Panc1 (cell line): ENCODE measurements at regions not wholly inside any gene's neighbourhood (a gene's known extent, or its start where the extent isn't known, plus 50 kb on each side); places are given as distances from the start of the nearest gene placed in this dataset.

Source experiments
- ATAC-seq: fragments of 200-7000 bp; cut with Tn5 transposase; 2 replicates; pipeline ENCODE4 v1.9.1; 2020; ENCODE audit warnings: mild to moderate bottlenecking, moderate library complexity
- BruUV-seq: library from RNA; stranded (reverse); fragments of 400-500 nt; replicated peaks from 2 replicates; lab custom pipeline; 2021; lab: Mats Ljungman, UMichigan
- CTCF ChIA-PET: fragments of 300-600 bp; sonication (Branson Sonifier 250); formaldehyde crosslinking; loops from one replicate; lab custom pipeline; 2022; ENCODE audit warnings: antibody characterized with exemption; lab: Charles Lee
- POLR2A ChIA-PET: fragments of 300-600 bp; sonication (Branson Sonifier 250); formaldehyde crosslinking; loops from one replicate; lab custom pipeline; 2022; ENCODE audit warnings: antibody characterized with exemption; lab: Charles Lee
- DNase-seq: peaks from one replicate; pipeline ENCODE4 v3.0.0-alpha.2; 2010; ENCODE audit warnings: low read depth, low spot score
- H3K27ac ChIP-seq: 2 replicates; pipeline ENCODE4 v1.5.1; 2011; ENCODE audit warnings: mild to moderate bottlenecking, low read length, inconsistent platforms
- H3K27me3 ChIP-seq: fragments of 200-500 bp; sonication (Bioruptor generic); 2 replicates; pipeline ENCODE4 v1.6.0; 2014; ENCODE audit warnings: low read length, inconsistent platforms; ENCODE audit not compliant: control insufficient read depth, insufficient read depth
- H3K36me3 ChIP-seq: fragments of 200-500 bp; sonication (Bioruptor generic); 2 replicates; pipeline ENCODE4 v1.5.1; 2014; ENCODE audit warnings: inconsistent platforms, mild to moderate bottlenecking, low read length, moderate library complexity; ENCODE audit not compliant: control insufficient read depth, insufficient read depth
- H3K4me1 ChIP-seq: 2 replicates; pipeline ENCODE4 v1.5.1; 2011; ENCODE audit warnings: inconsistent platforms, mild to moderate bottlenecking, low read length, moderate library complexity; ENCODE audit not compliant: control insufficient read depth, insufficient read depth
- H3K4me3 ChIP-seq, 2 experiments: 2 replicates each; pipeline ENCODE4 v1.5.1; 2011 to 2012; ENCODE audit warnings: low read depth in 2 of 2, low read length in 2 of 2, mild to moderate bottlenecking in 2 of 2, inconsistent platforms in 1 of 2, moderate library complexity in 1 of 2
- H3K9me3 ChIP-seq: fragments of 200-500 bp; sonication (Bioruptor generic); 2 replicates; pipeline ENCODE4 v1.5.1; 2014; ENCODE audit warnings: low read depth, mild to moderate bottlenecking, inconsistent platforms, low read length, moderate library complexity; ENCODE audit not compliant: control insufficient read depth, insufficient read depth
- POLR2AphosphoS5 ChIP-seq: IDR thresholded peaks from 2 replicates; pipeline ENCODE4 v1.6.1; 2012; ENCODE audit warnings: mild to moderate bottlenecking, low read depth, low read length, moderate library complexity
- SIN3A ChIP-seq: IDR thresholded peaks from 2 replicates; pipeline ENCODE4 v1.6.1; 2012; ENCODE audit warnings: low read depth, mild to moderate bottlenecking, low read length, moderate library complexity, borderline replicate concordance; ENCODE audit not compliant: insufficient read depth
- TCF7L2 ChIP-seq: IDR thresholded peaks from 2 replicates; pipeline ENCODE4 v1.6.1; 2011; ENCODE audit warnings: mild to moderate bottlenecking, low read depth, low read length, inconsistent platforms
- in situ Hi-C: cut with HindIII; loops from 2 replicates; pipeline ENCODE4 v1.10.0; 2016; ENCODE audit warnings: low sequenced_read_pairs, low pct_unique_long_range_greater_than_20kb
- intact Hi-C: fragments of 100-400 bp; cut with micrococcal nuclease; formaldehyde crosslinking; loops from one replicate; pipeline ENCODE4 v1.10.0; 2022; ENCODE audit not compliant: unreplicated experiment
- TF ChIP-seq, protein P1 (sequence below): fragments of 450-650 bp; IDR thresholded peaks from 2 replicates; pipeline ENCODE4 v1.5.1; 2017; ENCODE audit warnings: mild to moderate bottlenecking
- TF ChIP-seq, protein P2 (sequence below), 2 experiments: IDR thresholded peaks; 2 replicates each; pipeline ENCODE4 v1.6.1; 2011 to 2012; ENCODE audit warnings: low read depth in 2 of 2, control low read depth in 1 of 2, low read length in 1 of 2, mild to moderate bottlenecking in 1 of 2, moderate library complexity in 1 of 2; ENCODE audit not compliant: insufficient read depth in 1 of 2

GRCh38 chr4:129359461-129359860 lies 263.5 kb downstream of the C4orf33 start:
- H3K27ac ChIP-seq, result no peak overlapping the region
- H3K4me3 ChIP-seq, result no peak overlapping the region
- no peaks in the 10 kb centered on the region for H3K4me1 ChIP-seq
- no TSS peak for BruUV-seq
- POLR2A ChIA-PET, result no interaction called here
- H3K27me3 ChIP-seq, result no peaks in the 10 kb centered on the region
- DNase-seq (no peak), ATAC-seq (no peak)
- in situ Hi-C loops, result no loop called here
- H3K9me3 ChIP-seq, result no peaks in the 10 kb centered on the region
- CTCF ChIA-PET, result no interaction called here
- TF ChIP-seq, protein P1, sequence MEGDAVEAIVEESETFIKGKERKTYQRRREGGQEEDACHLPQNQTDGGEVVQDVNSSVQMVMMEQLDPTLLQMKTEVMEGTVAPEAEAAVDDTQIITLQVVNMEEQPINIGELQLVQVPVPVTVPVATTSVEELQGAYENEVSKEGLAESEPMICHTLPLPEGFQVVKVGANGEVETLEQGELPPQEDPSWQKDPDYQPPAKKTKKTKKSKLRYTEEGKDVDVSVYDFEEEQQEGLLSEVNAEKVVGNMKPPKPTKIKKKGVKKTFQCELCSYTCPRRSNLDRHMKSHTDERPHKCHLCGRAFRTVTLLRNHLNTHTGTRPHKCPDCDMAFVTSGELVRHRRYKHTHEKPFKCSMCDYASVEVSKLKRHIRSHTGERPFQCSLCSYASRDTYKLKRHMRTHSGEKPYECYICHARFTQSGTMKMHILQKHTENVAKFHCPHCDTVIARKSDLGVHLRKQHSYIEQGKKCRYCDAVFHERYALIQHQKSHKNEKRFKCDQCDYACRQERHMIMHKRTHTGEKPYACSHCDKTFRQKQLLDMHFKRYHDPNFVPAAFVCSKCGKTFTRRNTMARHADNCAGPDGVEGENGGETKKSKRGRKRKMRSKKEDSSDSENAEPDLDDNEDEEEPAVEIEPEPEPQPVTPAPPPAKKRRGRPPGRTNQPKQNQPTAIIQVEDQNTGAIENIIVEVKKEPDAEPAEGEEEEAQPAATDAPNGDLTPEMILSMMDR, result no peak
- TF ChIP-seq POLR2AphosphoS5 (no peak), SIN3A (no peak), TCF7L2 (no peak)
- TF ChIP-seq, protein P2, sequence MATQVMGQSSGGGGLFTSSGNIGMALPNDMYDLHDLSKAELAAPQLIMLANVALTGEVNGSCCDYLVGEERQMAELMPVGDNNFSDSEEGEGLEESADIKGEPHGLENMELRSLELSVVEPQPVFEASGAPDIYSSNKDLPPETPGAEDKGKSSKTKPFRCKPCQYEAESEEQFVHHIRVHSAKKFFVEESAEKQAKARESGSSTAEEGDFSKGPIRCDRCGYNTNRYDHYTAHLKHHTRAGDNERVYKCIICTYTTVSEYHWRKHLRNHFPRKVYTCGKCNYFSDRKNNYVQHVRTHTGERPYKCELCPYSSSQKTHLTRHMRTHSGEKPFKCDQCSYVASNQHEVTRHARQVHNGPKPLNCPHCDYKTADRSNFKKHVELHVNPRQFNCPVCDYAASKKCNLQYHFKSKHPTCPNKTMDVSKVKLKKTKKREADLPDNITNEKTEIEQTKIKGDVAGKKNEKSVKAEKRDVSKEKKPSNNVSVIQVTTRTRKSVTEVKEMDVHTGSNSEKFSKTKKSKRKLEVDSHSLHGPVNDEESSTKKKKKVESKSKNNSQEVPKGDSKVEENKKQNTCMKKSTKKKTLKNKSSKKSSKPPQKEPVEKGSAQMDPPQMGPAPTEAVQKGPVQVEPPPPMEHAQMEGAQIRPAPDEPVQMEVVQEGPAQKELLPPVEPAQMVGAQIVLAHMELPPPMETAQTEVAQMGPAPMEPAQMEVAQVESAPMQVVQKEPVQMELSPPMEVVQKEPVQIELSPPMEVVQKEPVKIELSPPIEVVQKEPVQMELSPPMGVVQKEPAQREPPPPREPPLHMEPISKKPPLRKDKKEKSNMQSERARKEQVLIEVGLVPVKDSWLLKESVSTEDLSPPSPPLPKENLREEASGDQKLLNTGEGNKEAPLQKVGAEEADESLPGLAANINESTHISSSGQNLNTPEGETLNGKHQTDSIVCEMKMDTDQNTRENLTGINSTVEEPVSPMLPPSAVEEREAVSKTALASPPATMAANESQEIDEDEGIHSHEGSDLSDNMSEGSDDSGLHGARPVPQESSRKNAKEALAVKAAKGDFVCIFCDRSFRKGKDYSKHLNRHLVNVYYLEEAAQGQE (IDR thresholded peaks at IDR 0.05; ENCODE audit: insufficient read depth in 1 of 2, low read depth in 2 of 2, low read length in 1 of 2), result no peak
- intact Hi-C loops, result no loop called here
- no peaks in the 10 kb centered on the region for H3K36me3 ChIP-seq

GRCh38 chr4:129362691-129363274 lies 266.8 kb downstream of the C4orf33 start:
- intact Hi-C loops (loop anchor here (5.0 kb wide), 1 partner anchor 280 kb away; no protein-coding TSS in a partner anchor), in situ Hi-C loops (no loop called here)
- Histone ChIP-seq H3K4me3 (no peak overlapping the region), H3K9me3 (no peaks in the 10 kb centered on the region), H3K27me3 (no peaks in the 10 kb centered on the region), H3K27ac (no peak overlapping the region), H3K4me1 (no peaks in the 10 kb centered on the region), H3K36me3 (no peaks in the 10 kb centered on the region)
- BruUV-seq, result no TSS peak
- ATAC-seq (no peak; the same call in 1 of the 2 replicates), DNase-seq (peak; percentile 25)
- TF ChIP-seq, protein P1, result peak; percentile 63; the same call in 1 of the 2 replicates
- TF ChIP-seq TCF7L2, result no peak
- ChIA-PET POLR2A (no interaction called here), CTCF (no interaction called here)
